ENCODE measurements at regions not wholly inside any gene's neighbourhood (a gene's known extent, or its start where the extent isn't known, plus 50 kb on each side); places are given as distances from the start of the nearest gene placed in this dataset.

- ChIA-PET SMC1A (ENCODE audit: uncharacterized antibody, unreplicated experiment) (no interaction called here), RAD21 (ENCODE audit: unreplicated experiment) (no interaction called here), CTCF (no interaction called here), POLR2A (no interaction called here)
- no peak overlapping the region for H3K4me2 ChIP-seq (ENCODE audit: control insufficient read depth, insufficient read depth)
- H3K79me2 ChIP-seq (ENCODE audit: control insufficient read depth, insufficient read depth, low read length) = no peaks in the 10 kb centered on the region
- no peak overlapping the region for H3K27ac ChIP-seq (ENCODE audit: control insufficient read depth, insufficient read depth)
- no peaks in the 10 kb centered on the region for H3K27me3 ChIP-seq (replicated peaks in 1 of 2; ENCODE audit: control insufficient read depth in 2 of 2, insufficient read depth in 2 of 2, low read length in 1 of 2)
- no TSS peak for BruUV-seq (replicated peaks)
- intact Hi-C loops (cut with micrococcal nuclease; ENCODE audit: unreplicated experiment) = no loop called here
- no peak overlapping the region for H3K4me3 ChIP-seq
- no peak for ATAC-seq
- no peaks in the 10 kb centered on the region for H3K4me1 ChIP-seq (ENCODE audit: control insufficient read depth, insufficient read depth, low read length)
- no peaks in the 10 kb centered on the region for H3K9me3 ChIP-seq (replicated peaks; ENCODE audit: control insufficient read depth, insufficient read depth, low read length)
- whole genome bisulfite sequencing (ENCODE audit: insufficient coverage, insufficient replicate concordance, low lambda C conversion rate, missing lambda C conversion rate) = 35% methylated on average over 2 of the region's 2 CpGs
- H3K36me3 ChIP-seq (ENCODE audit: control insufficient read depth in 2 of 2, insufficient read depth in 2 of 2, low read length in 1 of 2) = no peaks in the 10 kb centered on the region
- TF ChIP-seq LARP7 (IDR thresholded peaks at IDR 0.05) (no peak), CREM (IDR thresholded peaks at IDR 0.05; ENCODE audit: low read depth) (no peak), CHD1 (IDR thresholded peaks at IDR 0.05; ENCODE audit: low read depth, low read length) (no peak), NFYA (IDR thresholded peaks at IDR 0.05; ENCODE audit: borderline replicate concordance, low read depth, low read length) (no peak), SP1 (IDR thresholded peaks at IDR 0.05; ENCODE audit: low read depth, low read length) (no peak)
- H2AFZ ChIP-seq (ENCODE audit: control insufficient read depth, low read depth, low read length) = no peak overlapping the region
- H3K9ac ChIP-seq (ENCODE audit: control insufficient read depth, insufficient read depth, low read length) = no peak overlapping the region
- no peak for DNase-seq (ENCODE audit: low read depth, low spot score)
- no peak for FAIRE-seq
- H4K20me1 ChIP-seq (ENCODE audit: control insufficient read depth, insufficient read depth) = no peaks in the 10 kb centered on the region
- in situ Hi-C loops (cut with MboI) = no loop called here
These were observed 1063.8 kb upstream of the CDH8 start for GRCh38 chr16:63100082-63100481.

- Histone ChIP-seq H3K4me3 (no peak overlapping the region), H3K9me3 (replicated peaks; ENCODE audit: control insufficient read depth, insufficient read depth, low read length) (no peaks in the 10 kb centered on the region), H3K27ac (ENCODE audit: control insufficient read depth, insufficient read depth) (no peak overlapping the region), H2AFZ (ENCODE audit: control insufficient read depth, low read depth, low read length) (no peak overlapping the region), H3K79me2 (ENCODE audit: control insufficient read depth, insufficient read depth, low read length) (no peaks in the 10 kb centered on the region), H3K4me2 (ENCODE audit: control insufficient read depth, insufficient read depth) (no peak overlapping the region), H4K20me1 (ENCODE audit: control insufficient read depth, insufficient read depth) (no peaks in the 10 kb centered on the region), H3K4me1 (ENCODE audit: control insufficient read depth, insufficient read depth, low read length) (no peaks in the 10 kb centered on the region), H3K36me3 (ENCODE audit: control insufficient read depth in 2 of 2, insufficient read depth in 2 of 2, low read length in 1 of 2) (no peaks in the 10 kb centered on the region), H3K9ac (ENCODE audit: control insufficient read depth, insufficient read depth, low read length) (no peak overlapping the region), H3K27me3 (replicated peaks in 1 of 2; ENCODE audit: control insufficient read depth in 2 of 2, insufficient read depth in 2 of 2, low read length in 1 of 2) (no peaks in the 10 kb centered on the region)
- CTCF ChIA-PET = no interaction called here
- SMC1A ChIA-PET (ENCODE audit: uncharacterized antibody, unreplicated experiment) = no interaction called here
- 55% methylated on average over 5 of the region's 5 CpGs for WGBS (ENCODE audit: insufficient coverage, insufficient replicate concordance, low lambda C conversion rate, missing lambda C conversion rate)
- in situ Hi-C loops (cut with MboI) (no loop called here), intact Hi-C loops (cut with micrococcal nuclease; ENCODE audit: unreplicated experiment) (no loop called here)
- POLR2A ChIA-PET = no interaction called here
- RAD21 ChIA-PET (ENCODE audit: unreplicated experiment) = no interaction called here
- no peak for FAIRE-seq
- ATAC-seq = no peak
- DNase-seq (ENCODE audit: low read depth, low spot score) = no peak
- BruUV-seq (replicated peaks) = no TSS peak
- no peak for TF ChIP-seq EZH2 (IDR thresholded peaks at IDR 0.05; ENCODE audit: borderline replicate concordance, control insufficient read depth, low read depth, low read length)
- TF ChIP-seq CHD4 (IDR thresholded peaks at IDR 0.05) = no peak
- no peak for TF ChIP-seq NFYA (IDR thresholded peaks at IDR 0.05; ENCODE audit: borderline replicate concordance, low read depth, low read length)
- no peak for TF ChIP-seq USF1 (IDR thresholded peaks at IDR 0.05; ENCODE audit: borderline replicate concordance, extremely low read length, insufficient read depth, low read depth, low read length)
- no peak for TF ChIP-seq SRF (IDR thresholded peaks at IDR 0.05; ENCODE audit: low read depth in 2 of 2, low read length in 2 of 2)
- no peak for TF ChIP-seq RAD21 (IDR thresholded peaks at IDR 0.05; ENCODE audit: insufficient read depth, low read depth, low read length)
- no peak for TF ChIP-seq HDGF (IDR thresholded peaks at IDR 0.05)
- no peak for TF ChIP-seq CBFB (IDR thresholded peaks at IDR 0.05; ENCODE audit: low read depth)
- no peak for TF ChIP-seq HSF1 (IDR thresholded peaks at IDR 0.05; ENCODE audit: low read depth, low read length)
- TF ChIP-seq MAX (IDR thresholded peaks at IDR 0.05; ENCODE audit: low read depth, low read length) = no peak
- TF ChIP-seq RB1 (IDR thresholded peaks at IDR 0.05; ENCODE audit: borderline replicate concordance) = no peak
- no peak for TF ChIP-seq ZBTB33 (IDR thresholded peaks at IDR 0.05)
These were observed 1060.6 kb upstream of the CDH8 start for GRCh38 chr16:63096857-63097256.
